ENCODE measurements at regions not wholly inside any gene's neighbourhood (a gene's known extent, or its start where the extent isn't known, plus 50 kb on each side); places are given as distances from the start of the nearest gene placed in this dataset.
A peak's percentile ranks its signal among the peaks of the same experiment; 100 is the strongest.

- no peak for DNase-seq
Observed at GRCh38 chr4:152089584-152089983, 328.8 kb upstream of the GATB start.

- DNase-seq = no peak
Observed at GRCh38 chr4:152087335-152087734, 326.5 kb upstream of the GATB start.

DNA sequence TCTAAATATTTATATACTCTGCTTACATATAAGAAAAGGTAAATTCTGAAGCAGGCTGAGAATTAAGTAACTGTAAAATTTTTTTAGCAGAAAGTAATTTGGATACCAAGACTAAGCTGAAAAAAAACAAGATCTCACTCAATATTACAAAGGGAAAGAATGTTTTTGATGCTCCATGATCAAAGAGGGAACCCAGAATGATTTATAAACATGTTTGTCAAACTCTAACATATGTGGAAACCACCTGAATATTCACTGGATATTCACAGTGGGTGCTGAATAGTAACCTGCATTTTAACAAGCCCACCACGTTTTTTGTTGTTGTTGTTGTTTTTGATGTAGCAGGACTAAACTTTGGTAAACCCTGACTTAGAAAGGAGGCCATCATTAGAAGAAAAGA is 324.9 kb upstream of the GATB start:
- no peak for DNase-seq

DNA sequence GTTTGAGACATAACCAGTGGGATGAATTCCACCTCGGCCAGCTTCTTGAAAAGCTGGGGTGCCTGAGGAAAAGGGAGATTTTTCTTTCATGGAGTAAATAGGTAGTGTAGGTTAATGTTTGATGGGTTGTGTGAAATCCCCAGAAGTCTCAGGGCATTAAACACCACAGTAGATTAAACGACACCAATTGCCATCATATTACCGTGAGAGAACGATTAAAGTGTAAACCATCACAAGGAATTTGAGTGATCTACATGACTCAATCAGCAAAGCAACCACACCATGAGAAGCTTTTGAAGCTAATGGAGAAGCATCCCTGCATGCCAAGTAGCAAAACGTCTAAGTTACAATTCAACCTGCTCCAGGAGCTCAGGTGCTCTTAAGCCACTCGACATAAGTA is 322.5 kb upstream of the GATB start:
- DNase-seq = no peak

DNA sequence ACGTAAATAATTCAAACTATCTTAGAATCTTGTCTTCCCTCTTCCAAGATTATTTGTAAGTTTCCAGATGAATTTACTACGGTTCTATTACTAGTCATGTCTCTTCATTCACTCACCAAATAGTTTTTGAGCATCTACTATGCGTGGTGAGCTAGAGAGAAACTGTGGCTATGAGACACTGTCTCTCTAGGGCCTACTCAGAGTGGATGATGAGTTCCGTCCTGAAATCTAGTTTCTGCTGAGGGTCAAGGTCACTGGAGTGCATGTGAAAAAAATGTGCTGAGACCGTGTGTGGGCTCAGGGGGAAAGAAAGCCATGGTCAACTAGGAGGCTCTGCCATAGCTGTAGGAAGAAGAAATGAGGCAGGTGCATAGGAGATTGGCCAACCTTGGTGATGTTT is 320.2 kb upstream of the GATB start:
- DNase-seq = no peak

- no peak for DNase-seq
Observed at GRCh38 chr4:152079543-152080293, 318.9 kb upstream of the GATB start.

DNA sequence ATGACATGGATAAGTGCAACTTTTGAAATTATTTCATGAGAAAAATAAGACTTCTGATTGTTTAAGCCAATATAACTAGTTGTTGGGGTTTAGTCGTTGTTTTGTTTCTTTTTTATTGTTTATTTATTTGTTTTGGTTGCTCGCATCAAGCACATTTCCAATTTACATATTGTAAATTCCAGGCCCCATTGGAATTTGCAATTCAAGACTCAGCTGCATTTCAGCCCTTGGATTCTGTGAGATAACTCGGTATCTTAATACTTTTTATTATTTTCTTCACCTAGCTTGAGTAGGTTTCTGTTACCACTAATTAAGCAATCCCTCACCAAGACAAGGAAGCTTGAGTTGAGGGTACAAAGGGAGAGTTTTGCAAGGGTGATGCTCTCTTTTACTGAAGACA is 318.3 kb upstream of the GATB start:
- DNase-seq = no peak

DNA sequence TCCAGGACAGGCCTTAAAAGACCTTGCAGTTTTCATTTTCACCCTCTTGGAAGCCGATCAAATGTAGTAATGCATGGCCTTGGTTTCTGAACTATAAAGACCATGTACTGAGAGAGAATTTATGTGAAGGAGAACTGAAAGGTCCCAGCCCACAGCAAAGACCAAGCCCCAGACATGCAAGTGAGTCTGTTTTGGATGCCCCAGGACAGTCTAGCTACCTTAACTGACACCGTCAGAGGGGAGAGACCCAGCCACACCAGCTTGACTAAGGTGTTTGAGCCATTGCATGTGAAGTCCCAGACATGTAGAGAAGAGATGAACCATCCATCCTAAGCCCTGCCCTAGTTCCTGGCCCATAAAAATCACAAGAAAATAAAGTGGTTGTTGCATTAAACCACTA is 316.8 kb upstream of the GATB start:
- no peak for DNase-seq

DNA sequence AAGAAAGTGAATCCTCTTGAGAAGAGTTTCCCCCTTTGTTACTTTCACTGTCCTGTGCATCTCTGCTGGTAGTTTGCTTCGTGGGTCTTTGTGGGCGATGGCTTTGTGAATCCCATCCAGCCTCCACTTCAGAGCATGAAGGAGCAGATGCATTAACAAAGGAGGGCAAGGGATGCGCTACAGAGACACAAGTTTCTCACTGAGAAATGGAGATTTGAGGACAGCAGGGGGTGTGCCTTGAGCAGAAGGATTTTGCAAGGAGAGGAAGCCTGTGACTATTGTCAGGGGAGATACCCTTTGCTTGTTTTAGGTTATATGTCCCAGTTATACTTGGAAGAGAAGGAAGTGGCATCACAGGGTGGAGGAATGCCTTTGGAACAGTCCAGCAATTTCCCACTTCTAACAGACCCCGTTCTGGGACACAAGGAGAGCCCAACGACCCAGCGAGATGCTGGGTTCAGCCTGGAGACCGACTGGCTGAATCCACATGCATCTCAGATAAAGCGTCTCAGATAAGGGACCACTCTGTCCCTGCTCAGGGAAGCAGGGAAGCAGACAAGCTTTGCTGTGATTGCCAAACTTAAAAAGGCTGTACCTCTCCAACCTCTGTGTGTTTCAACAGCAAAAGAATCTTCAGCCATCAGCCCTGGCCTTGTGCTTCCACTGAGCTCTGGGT is 314.6 kb upstream of the GATB start:
- no peak for DNase-seq

GRCh38 chr4:152074573-152074972 is 313.8 kb upstream of the GATB start:
- DNase-seq = no peak

DNA sequence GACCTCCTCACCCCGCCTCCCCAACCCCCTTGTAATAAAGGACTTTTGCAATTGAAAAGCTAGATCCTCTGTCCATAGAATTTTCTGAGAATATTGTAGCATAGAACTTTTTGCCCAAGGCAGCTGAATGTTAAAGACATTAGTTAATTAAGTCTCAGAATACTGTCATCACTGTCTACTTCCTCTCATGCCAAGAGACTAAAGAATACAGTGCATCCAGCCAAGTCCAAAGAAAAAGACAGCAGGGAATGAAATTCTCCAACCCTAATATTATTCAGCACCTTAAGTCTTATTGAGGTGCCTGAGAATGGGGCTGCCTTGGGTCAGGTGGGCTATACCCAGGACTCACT is 313.3 kb upstream of the GATB start:
- no peak for DNase-seq

DNA sequence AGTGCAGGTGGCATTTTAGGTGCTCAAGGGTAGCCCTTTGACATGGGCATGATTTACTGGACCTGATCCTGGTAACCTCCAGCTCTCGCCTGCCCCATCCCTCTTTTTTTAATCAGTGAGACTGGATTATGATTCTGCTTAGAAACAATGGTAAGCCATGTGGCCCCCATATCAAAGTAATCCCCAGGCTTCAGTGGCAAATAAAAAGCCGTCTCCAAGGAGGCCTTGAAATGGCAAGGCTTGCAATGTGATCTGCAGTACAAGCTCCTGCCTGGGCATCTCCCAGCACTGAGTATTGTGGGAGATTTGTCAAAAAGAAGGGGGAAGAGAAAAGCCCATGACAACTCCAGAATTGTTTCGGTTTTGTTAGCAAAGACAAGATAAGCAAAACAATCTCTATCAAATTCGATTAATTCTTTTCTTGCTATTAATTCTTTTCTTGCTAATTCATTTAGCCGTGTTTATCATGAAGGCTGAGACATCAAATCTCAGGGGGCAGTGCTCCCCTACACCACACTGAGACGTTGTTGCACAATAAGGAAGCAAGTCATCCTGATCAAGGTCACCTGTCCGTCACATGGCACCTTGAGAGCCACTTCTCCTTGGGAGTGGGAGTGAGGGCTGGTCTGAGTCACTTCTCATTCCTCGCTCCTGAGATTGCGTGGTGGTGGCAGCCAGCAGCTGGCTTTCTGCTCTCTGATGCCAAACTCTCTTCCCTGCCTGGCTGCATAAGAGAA is 312.7 kb upstream of the GATB start:
- no peak for DNase-seq

- DNase-seq = no peak
Observed at GRCh38 chr4:152072906-152073305, 312.1 kb upstream of the GATB start.

DNA sequence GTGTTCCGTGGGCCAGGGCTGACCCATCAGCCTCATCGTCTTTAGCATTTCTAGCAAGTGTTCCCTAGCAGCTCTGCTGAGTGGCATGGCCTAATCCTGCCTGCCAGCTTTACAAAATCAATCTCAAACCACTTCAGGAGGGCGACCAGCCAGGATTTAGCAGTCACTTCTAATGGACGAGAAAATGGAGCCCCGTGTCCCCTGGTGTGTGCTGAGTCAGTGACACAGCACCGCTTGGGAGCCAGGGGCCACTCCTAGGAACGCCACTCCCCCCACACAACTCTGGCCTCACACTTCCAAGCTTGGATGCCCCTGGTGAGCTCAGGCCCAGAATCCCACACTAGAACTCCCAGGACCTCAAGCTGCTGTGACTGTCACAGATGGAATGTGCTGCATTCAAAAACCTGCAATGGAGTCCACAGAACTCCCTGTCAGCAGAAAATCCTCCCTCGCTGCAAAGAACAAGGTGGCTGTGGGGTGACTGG is 311.2 kb upstream of the GATB start:
- no peak for DNase-seq

- no peak for DNase-seq
Observed at GRCh38 chr4:152070854-152071253, 310.0 kb upstream of the GATB start.

- no peak for DNase-seq
Observed at GRCh38 chr4:152068866-152069265, 308.1 kb upstream of the GATB start.

GRCh38 chr4:152065545-152065944 is 304.7 kb upstream of the GATB start:
- no peak for DNase-seq

DNA sequence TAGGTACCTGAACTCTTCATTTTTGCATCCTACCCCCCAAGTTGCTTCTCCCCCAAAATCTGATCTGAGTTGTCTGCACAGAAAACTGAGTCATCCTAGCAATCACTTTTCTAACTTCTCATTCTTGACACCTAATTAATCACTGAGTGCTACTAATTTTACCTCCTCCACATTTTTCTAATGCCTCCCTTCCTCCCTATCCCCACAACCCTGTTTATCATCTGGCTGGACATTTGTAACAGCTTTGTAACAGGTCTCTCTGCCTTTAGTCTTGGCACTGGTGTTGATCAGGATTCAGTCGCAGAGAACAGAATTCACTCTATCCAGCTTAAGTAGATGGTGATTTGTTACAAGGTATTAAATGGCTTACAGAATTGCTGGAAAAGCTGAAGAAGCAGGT is 303.9 kb upstream of the GATB start:
- no peak for DNase-seq

DNA sequence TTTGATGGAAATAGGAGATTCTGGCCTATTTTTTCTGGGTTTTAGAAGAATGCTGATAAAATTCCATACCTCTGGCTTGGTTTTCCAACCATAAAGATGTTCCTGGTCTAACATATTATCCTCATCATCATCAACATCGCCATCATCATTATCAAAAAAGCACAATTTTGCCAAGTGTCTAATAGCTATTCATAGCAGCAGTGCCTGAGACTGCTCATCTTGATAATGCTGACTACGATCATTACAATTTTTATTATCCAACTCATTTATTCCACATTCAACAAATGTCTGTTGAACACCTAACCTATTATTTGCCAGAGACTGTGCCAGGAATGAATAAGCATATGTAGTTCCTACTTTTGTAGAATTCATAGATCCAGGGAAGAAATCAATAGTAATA is 303.5 kb upstream of the GATB start:
- DNase-seq = no peak

GRCh38 chr4:152063621-152064240 is 302.9 kb upstream of the GATB start:
- peak in 1 of 2 experiments; percentile 18 for DNase-seq

DNA sequence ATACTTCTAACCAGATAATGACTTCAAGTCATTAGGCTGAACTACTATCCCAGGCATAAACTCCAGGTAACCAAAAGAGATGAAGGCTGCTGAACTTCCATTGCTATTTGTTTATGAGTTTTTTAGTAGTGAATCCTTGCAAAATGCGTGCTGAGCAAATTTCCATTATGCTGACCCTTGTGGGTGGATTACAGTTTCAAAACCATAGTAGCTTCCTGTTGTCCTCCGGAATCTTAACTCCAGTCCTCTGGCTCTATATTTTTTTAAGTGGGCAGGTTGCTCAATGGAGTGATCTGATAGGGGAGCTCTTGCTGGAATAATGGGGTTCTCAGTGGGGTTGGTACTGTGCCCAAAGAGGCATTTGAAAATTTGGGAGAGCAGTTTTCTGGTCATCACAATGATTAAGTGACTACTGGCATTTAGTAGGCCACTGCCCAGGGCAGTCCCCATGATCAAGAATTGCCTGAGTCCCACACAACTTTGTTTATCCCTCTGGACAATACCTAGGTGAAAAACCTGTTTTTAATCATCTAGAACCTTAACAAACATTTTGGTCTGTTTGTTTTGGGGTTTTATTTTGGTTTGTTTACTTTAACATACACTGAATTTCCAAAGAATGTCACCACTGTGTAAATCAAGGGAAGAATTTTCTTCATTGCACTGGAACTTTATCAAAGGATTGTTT is 302.3 kb upstream of the GATB start:
- no peak for DNase-seq

DNA sequence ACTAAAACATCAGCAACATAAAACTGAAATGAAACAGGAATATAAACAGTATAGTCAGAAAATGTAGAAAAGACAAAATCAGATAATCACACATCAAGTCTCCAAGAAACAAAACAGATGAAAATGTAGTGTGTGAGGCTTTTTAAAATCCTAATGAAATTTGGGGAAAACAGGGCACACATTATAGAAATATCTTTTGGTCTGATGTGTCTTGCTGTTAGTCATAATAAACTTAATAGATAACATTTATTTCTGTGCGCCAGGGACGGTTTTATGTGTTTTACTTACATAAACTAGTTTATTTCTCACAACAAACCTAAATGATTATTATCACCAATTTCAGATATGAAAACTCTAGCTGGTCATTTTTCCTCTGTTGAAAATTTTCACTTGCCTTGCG is 293.9 kb upstream of the GATB start:
- no peak for DNase-seq

DNA sequence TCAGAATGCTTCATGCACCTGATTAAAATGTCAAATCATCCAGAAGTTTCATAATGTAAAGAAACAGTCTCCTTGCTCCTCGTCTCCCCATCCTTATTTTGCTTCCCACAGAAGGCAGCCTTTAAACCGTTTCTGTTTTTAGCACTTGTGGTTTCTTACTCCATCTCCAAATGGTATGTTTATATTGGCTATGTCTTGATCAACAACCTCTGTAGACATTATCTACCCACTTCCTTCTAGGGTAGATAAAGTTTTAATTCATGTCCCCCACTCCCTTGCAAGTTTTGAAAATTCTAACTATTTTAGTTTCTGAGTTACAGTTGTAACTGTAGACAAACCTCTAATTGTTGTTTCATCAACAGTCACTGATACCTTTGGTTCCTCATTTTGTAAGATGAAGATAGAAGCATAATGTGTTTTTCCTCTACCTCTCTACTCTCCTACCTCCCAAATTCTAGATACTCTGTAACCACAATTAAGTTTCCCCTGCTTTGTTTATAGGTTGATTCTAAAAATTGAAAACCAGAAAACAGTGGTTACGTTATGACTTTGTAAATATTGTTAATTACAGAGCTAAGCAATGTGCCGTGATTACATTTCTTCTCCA is 291.7 kb upstream of the GATB start:
- DNase-seq = no peak

Data from NCI-H1930 (cell line).